ENCODE measurements at regions not wholly inside any gene's neighbourhood (a gene's known extent, or its start where the extent isn't known, plus 50 kb on each side); places are given as distances from the start of the nearest gene placed in this dataset.

- in situ Hi-C loops (cut with MboI): no loop called here
- BruUV-seq (replicated peaks): no TSS peak
- Histone ChIP-seq H3K27ac (ENCODE audit: control insufficient read depth, insufficient read depth) (no peak overlapping the region), H2AFZ (ENCODE audit: control insufficient read depth, low read depth, low read length) (no peak overlapping the region), H3K9me3 (replicated peaks; ENCODE audit: control insufficient read depth, insufficient read depth, low read length) (no peaks in the 10 kb centered on the region), H3K4me1 (ENCODE audit: control insufficient read depth, insufficient read depth, low read length) (no peaks in the 10 kb centered on the region), H3K79me2 (ENCODE audit: control insufficient read depth, insufficient read depth, low read length) (no peaks in the 10 kb centered on the region), H4K20me1 (ENCODE audit: control insufficient read depth, insufficient read depth) (no peaks in the 10 kb centered on the region), H3K4me3 (no peak overlapping the region), H3K27me3 (replicated peaks in 1 of 2; ENCODE audit: control insufficient read depth in 2 of 2, insufficient read depth in 2 of 2, low read length in 1 of 2) (no peaks in the 10 kb centered on the region), H3K36me3 (ENCODE audit: control insufficient read depth in 2 of 2, insufficient read depth in 2 of 2, low read length in 1 of 2) (no peaks in the 10 kb centered on the region), H3K9ac (ENCODE audit: control insufficient read depth, insufficient read depth, low read length) (no peak overlapping the region), H3K4me2 (ENCODE audit: control insufficient read depth, insufficient read depth) (no peak overlapping the region)
- WGBS (ENCODE audit: insufficient coverage, insufficient replicate concordance, low lambda C conversion rate, missing lambda C conversion rate): 95% methylated on average over 1 of the region's 1 CpG
- ChIA-PET CTCF (no interaction called here), SMC1A (ENCODE audit: uncharacterized antibody, unreplicated experiment) (interaction anchor here (1.4 to 1.5 kb wide), 3 partner anchors 8 to 215 kb away, joined by 3 to 4 read pairs (median 4); no protein-coding TSS in a partner anchor), POLR2A (no interaction called here), RAD21 (ENCODE audit: unreplicated experiment) (interaction anchor here (0.6 kb wide), 1 partner anchor 122 kb away, joined by 3 read pairs; no protein-coding TSS in a partner anchor)
- ATAC-seq (no peak), DNase-seq (ENCODE audit: low read depth, low spot score) (no peak), FAIRE-seq (no peak)
- intact Hi-C loops (cut with micrococcal nuclease; ENCODE audit: unreplicated experiment): no loop called here
- TF ChIP-seq SUPT20H (IDR thresholded peaks at IDR 0.05; ENCODE audit: borderline replicate concordance, control insufficient read depth, low read depth, low read length) (no peak), BRCA1 (IDR thresholded peaks at IDR 0.05; ENCODE audit: low read depth, low read length) (no peak), ASH2L (IDR thresholded peaks at IDR 0.05; ENCODE audit: borderline replicate concordance, low read depth) (no peak), SMAD5 (IDR thresholded peaks at IDR 0.05; ENCODE audit: low read depth) (no peak), ZNF592 (IDR thresholded peaks at IDR 0.05) (no peak), BCLAF1 (IDR thresholded peaks at IDR 0.05) (no peak), ZBTB4 (CRISPR knock-in tag; IDR thresholded peaks at IDR 0.05) (no peak), JUNB (IDR thresholded peaks at IDR 0.05) (no peak), NKRF (conservative IDR thresholded peaks at IDR 0.05) (no peak), RELB (IDR thresholded peaks at IDR 0.05; ENCODE audit: low read depth) (no peak)
These were observed 158.5 kb upstream of the ELL2 start for GRCh38 chr5:96120120-96120519.
